OCI-LY3 (cell line): ENCODE measurements at regions not wholly inside any gene's neighbourhood (a gene's known extent, or its start where the extent isn't known, plus 50 kb on each side); places are given as distances from the start of the nearest gene placed in this dataset.

ENCODE experiments used
- CTCF ChIP-seq: fragments of 200-600, 300-600 bp; sonication (generic); IDR thresholded peaks from 2 replicates; pipeline ENCODE4 v1.5.1; 2014; ENCODE audit warnings: antibody characterized with exemption, low read length, low read depth
- EZH2phosphoT487 ChIP-seq: fragments of 200-600 bp; shearing (Covaris generic); IDR thresholded peaks from 2 replicates; pipeline ENCODE4 v1.6.1; 2018; ENCODE audit warnings: antibody characterized with exemption, mixed run types, low read depth

GRCh38 chr10:89086801-89087521 lies 96.4 kb downstream of the FAS start:
- no peak for TF ChIP-seq CTCF
- TF ChIP-seq EZH2phosphoT487, result no peak
